DND-41 (cell line): ENCODE measurements at regions not wholly inside any gene's neighbourhood (a gene's known extent, or its start where the extent isn't known, plus 50 kb on each side); places are given as distances from the start of the nearest gene placed in this dataset.
"Not testable (repeated sequence)": the region's sequence is repeated elsewhere in the genome, so short reads cannot be mapped to it uniquely, and the experiment has no call there.

ENCODE experiments used
- ATAC-seq: fragments of 200-7000 bp; cut with Tn5 transposase; 3 replicates; pipeline ENCODE4 v1.9.1; 2021; ENCODE audit warnings: low read depth; ENCODE audit not compliant: insufficient read depth
- DNase-seq: peaks from one replicate; pipeline ENCODE4 v3.0.0-alpha.2; 2020
- H2AFZ ChIP-seq: 2 replicates; pipeline ENCODE4 v1.6.0; 2012; ENCODE audit warnings: low read depth, low read length
- H3K27ac ChIP-seq: 2 replicates; pipeline ENCODE4 v1.5.1; 2012; ENCODE audit warnings: low read length, inconsistent platforms
- H3K27me3 ChIP-seq: fragments of 200-600 bp; sonication (generic); 2 replicates; pipeline ENCODE4 v1.6.0; 2012; ENCODE audit warnings: low read length, mild to moderate bottlenecking, inconsistent platforms; ENCODE audit not compliant: insufficient read depth, poor library complexity
- H3K36me3 ChIP-seq: 2 replicates; pipeline ENCODE4 v1.5.1; 2012; ENCODE audit warnings: low read length, inconsistent platforms; ENCODE audit not compliant: insufficient read depth
- H3K4me1 ChIP-seq: 2 replicates; pipeline ENCODE4 v1.5.1; 2012; ENCODE audit warnings: mild to moderate bottlenecking, low read length; ENCODE audit not compliant: insufficient read depth
- H3K4me2 ChIP-seq: 2 replicates; pipeline ENCODE4 v1.6.0; 2012; ENCODE audit warnings: mild to moderate bottlenecking, moderate library complexity, low read length, inconsistent platforms; ENCODE audit not compliant: insufficient read depth
- H3K4me3 ChIP-seq, 2 experiments: fragments of 200-600 bp in 1 of 2; shearing (Covaris generic) in 1 of 2; 2 replicates each; pipeline ENCODE4 v1.5.1; 2012 to 2016; ENCODE audit warnings: inconsistent platforms in 2 of 2, low read length in 2 of 2, mild to moderate bottlenecking in 2 of 2, low read depth in 1 of 2, moderate library complexity in 1 of 2
- H3K79me2 ChIP-seq: 2 replicates; pipeline ENCODE4 v1.6.0; 2012; ENCODE audit warnings: low read length, inconsistent platforms; ENCODE audit not compliant: insufficient read depth
- H3K9ac ChIP-seq: 2 replicates; pipeline ENCODE4 v1.6.0; 2012; ENCODE audit warnings: low read depth, mild to moderate bottlenecking, inconsistent platforms, low read length, moderate library complexity
- H3K9me3 ChIP-seq: 2 replicates; pipeline ENCODE4 v1.5.1; 2012; ENCODE audit warnings: low read length, moderate library complexity, mild to moderate bottlenecking, inconsistent platforms; ENCODE audit not compliant: insufficient read depth, severe bottlenecking
- H4K20me1 ChIP-seq: 2 replicates; pipeline ENCODE4 v1.6.0; 2012; ENCODE audit warnings: low read length; ENCODE audit not compliant: insufficient read depth
- EZH2 ChIP-seq: IDR thresholded peaks from 3 replicates; pipeline ENCODE4 v1.6.1; 2012; ENCODE audit warnings: borderline replicate concordance, low read depth, mild to moderate bottlenecking, moderate library complexity, low read length, inconsistent platforms; ENCODE audit not compliant: severe bottlenecking
- TF ChIP-seq, protein P1 (sequence below): IDR thresholded peaks from 2 replicates; pipeline ENCODE4 v1.5.1; 2012; ENCODE audit warnings: borderline replicate concordance, low read length, moderate library complexity, mild to moderate bottlenecking; ENCODE audit not compliant: poor library complexity, severe bottlenecking; ENCODE audit errors: extremely low read depth

- Histone ChIP-seq H3K9ac (no peak overlapping the region), H3K4me2 (no peak overlapping the region), H3K9me3 (no peaks in the 10 kb centered on the region), H3K4me3 (no peak overlapping the region), H3K36me3 (no peaks in the 10 kb centered on the region), H3K79me2 (no peaks in the 10 kb centered on the region), H3K4me1 (no peaks in the 10 kb centered on the region), H2AFZ (no peak overlapping the region), H4K20me1 (no peaks in the 10 kb centered on the region), H3K27ac (no peak overlapping the region), H3K27me3 (no peaks in the 10 kb centered on the region)
- TF ChIP-seq, protein P1, sequence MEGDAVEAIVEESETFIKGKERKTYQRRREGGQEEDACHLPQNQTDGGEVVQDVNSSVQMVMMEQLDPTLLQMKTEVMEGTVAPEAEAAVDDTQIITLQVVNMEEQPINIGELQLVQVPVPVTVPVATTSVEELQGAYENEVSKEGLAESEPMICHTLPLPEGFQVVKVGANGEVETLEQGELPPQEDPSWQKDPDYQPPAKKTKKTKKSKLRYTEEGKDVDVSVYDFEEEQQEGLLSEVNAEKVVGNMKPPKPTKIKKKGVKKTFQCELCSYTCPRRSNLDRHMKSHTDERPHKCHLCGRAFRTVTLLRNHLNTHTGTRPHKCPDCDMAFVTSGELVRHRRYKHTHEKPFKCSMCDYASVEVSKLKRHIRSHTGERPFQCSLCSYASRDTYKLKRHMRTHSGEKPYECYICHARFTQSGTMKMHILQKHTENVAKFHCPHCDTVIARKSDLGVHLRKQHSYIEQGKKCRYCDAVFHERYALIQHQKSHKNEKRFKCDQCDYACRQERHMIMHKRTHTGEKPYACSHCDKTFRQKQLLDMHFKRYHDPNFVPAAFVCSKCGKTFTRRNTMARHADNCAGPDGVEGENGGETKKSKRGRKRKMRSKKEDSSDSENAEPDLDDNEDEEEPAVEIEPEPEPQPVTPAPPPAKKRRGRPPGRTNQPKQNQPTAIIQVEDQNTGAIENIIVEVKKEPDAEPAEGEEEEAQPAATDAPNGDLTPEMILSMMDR: no peak
- TF ChIP-seq EZH2: no peak
- ATAC-seq (no peak), DNase-seq (no peak)
Measured at GRCh38 chr1:94658221-94658620, 116.7 kb upstream of the F3 start.

DNA sequence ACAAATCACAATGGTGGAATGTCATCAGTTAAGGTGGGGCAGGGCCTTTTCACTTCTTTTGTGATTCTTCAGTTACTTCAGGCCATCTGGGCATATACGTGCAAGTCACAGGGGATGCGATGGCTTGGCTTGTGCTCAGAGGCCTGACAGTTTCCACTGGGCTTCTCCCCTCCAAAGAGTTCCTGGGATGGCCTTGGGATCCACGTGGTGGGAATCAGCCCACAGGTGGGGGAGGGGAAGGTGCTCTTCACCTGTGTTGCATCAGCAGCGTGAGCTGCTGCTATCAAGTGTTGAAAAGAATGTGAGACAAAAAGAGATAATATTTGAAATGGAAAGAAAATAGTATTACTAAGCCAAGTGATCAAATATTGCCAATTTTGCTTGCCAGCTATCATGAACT, 116.2 kb upstream of the F3 start:
- not testable (repeated sequence) for ATAC-seq, H3K36me3 ChIP-seq, H2AFZ ChIP-seq, H3K9me3 ChIP-seq, H3K4me3 ChIP-seq, H3K27me3 ChIP-seq, H4K20me1 ChIP-seq, H3K4me1 ChIP-seq, H3K9ac ChIP-seq, H3K79me2 ChIP-seq, H3K27ac ChIP-seq, DNase-seq, H3K4me2 ChIP-seq

GRCh38 chr1:94656967-94657366, 115.4 kb upstream of the F3 start:
- Histone ChIP-seq H3K4me2 (no peak overlapping the region), H2AFZ (no peak overlapping the region), H3K79me2 (no peaks in the 10 kb centered on the region), H3K36me3 (no peaks in the 10 kb centered on the region), H3K9ac (no peak overlapping the region), H3K4me3 (no peak overlapping the region), H3K27me3 (no peaks in the 10 kb centered on the region), H3K4me1 (no peaks in the 10 kb centered on the region), H4K20me1 (no peaks in the 10 kb centered on the region), H3K27ac (no peak overlapping the region), H3K9me3 (no peaks in the 10 kb centered on the region)
- ATAC-seq (no peak), DNase-seq (no peak)
- TF ChIP-seq, protein P1: no peak
- no peak for TF ChIP-seq EZH2

- H3K4me3 ChIP-seq: no peak overlapping the region
- no peaks in the 10 kb centered on the region for H3K9me3 ChIP-seq
- H3K4me2 ChIP-seq: no peak overlapping the region
- no peak for DNase-seq
- no peaks in the 10 kb centered on the region for H4K20me1 ChIP-seq
- H3K79me2 ChIP-seq: no peaks in the 10 kb centered on the region
- no peak for TF ChIP-seq EZH2
- TF ChIP-seq, protein P1: no peak
- no peaks in the 10 kb centered on the region for H3K4me1 ChIP-seq
- no peak overlapping the region for H3K9ac ChIP-seq
- no peak for ATAC-seq
- no peaks in the 10 kb centered on the region for H3K27me3 ChIP-seq
- H3K36me3 ChIP-seq: no peaks in the 10 kb centered on the region
- H3K27ac ChIP-seq: no peak overlapping the region
- H2AFZ ChIP-seq: no peak overlapping the region
Measured at GRCh38 chr1:94654919-94655318, 113.4 kb upstream of the F3 start.
